DMS53 treated with DMSO at 0.1 percent for 48 hours (cell line): ENCODE measurements at regions not wholly inside any gene's neighbourhood (a gene's known extent, or its start where the extent isn't known, plus 50 kb on each side); places are given as distances from the start of the nearest gene placed in this dataset.

Experiments
- DNase-seq: peaks from one replicate; lab custom pipeline; 2025; ENCODE audit not compliant: unreplicated experiment; lab: John Stamatoyannopoulos, UW

GRCh38 chr7:73963252-73963822 is 64.6 kb upstream of the ELN start:
- DNase-seq = no peak

GRCh38 chr7:73964786-73965185 is 63.2 kb upstream of the ELN start:
- DNase-seq = no peak

GRCh38 chr7:73966062-73966940 is 61.7 kb upstream of the ELN start:
- no peak for DNase-seq

- DNase-seq = no peak
These were observed 60.8 kb upstream of the ELN start for GRCh38 chr7:73966941-73967831.

- no peak for DNase-seq
These were observed 60.1 kb upstream of the ELN start for GRCh38 chr7:73967832-73968290.

- no peak for DNase-seq
These were observed 59.5 kb upstream of the ELN start for GRCh38 chr7:73968487-73968886.

GRCh38 chr7:73969991-73970390 is 58.0 kb upstream of the ELN start:
- DNase-seq = no peak

- DNase-seq = no peak
These were observed 57.2 kb upstream of the ELN start for GRCh38 chr7:73970801-73971229.

- no peak for DNase-seq
These were observed 56.7 kb upstream of the ELN start for GRCh38 chr7:73971322-73971703.

GRCh38 chr7:73971704-73972341 is 56.1 kb upstream of the ELN start:
- DNase-seq = no peak

GRCh38 chr7:73972614-73973013 is 55.4 kb upstream of the ELN start:
- no peak for DNase-seq

- DNase-seq = no peak
These were observed 54.9 kb upstream of the ELN start for GRCh38 chr7:73973091-73973490.

- DNase-seq = no peak
These were observed 53.6 kb upstream of the ELN start for GRCh38 chr7:73974101-73974947.

- DNase-seq = no peak
These were observed 52.7 kb upstream of the ELN start for GRCh38 chr7:73974948-73975926.

GRCh38 chr7:73976761-73977618 is 51.0 kb upstream of the ELN start:
- no peak for DNase-seq

GRCh38 chr7:73977619-73978618 is 50.1 kb upstream of the ELN start:
- no peak for DNase-seq
